ENCODE measurements at regions not wholly inside any gene's neighbourhood (a gene's known extent, or its start where the extent isn't known, plus 50 kb on each side); places are given as distances from the start of the nearest gene placed in this dataset.
"Not testable (repeated sequence)": the region's sequence is repeated elsewhere in the genome, so short reads cannot be mapped to it uniquely, and the experiment has no call there.

DNA sequence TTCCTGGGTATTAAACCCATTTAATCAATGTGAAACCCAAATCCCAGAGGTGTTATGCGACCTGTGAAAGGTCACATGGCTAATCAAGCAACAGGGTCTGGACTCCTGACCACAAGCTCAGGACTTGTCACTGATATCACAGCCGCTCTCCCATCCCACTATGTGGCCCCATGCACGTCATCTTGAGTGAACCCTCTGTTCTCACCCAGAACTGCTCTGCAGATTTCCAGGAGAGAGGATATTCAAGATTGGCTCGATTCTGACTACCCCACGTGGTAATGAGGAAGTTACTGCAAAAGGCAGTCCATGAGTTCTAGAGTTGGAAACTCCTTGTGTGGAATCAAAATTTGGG is 173.5 kb upstream of the ETV3 start:
- TF ChIP-seq, protein P1, sequence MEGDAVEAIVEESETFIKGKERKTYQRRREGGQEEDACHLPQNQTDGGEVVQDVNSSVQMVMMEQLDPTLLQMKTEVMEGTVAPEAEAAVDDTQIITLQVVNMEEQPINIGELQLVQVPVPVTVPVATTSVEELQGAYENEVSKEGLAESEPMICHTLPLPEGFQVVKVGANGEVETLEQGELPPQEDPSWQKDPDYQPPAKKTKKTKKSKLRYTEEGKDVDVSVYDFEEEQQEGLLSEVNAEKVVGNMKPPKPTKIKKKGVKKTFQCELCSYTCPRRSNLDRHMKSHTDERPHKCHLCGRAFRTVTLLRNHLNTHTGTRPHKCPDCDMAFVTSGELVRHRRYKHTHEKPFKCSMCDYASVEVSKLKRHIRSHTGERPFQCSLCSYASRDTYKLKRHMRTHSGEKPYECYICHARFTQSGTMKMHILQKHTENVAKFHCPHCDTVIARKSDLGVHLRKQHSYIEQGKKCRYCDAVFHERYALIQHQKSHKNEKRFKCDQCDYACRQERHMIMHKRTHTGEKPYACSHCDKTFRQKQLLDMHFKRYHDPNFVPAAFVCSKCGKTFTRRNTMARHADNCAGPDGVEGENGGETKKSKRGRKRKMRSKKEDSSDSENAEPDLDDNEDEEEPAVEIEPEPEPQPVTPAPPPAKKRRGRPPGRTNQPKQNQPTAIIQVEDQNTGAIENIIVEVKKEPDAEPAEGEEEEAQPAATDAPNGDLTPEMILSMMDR (IDR thresholded peaks at IDR 0.05): no peak
- no peak for TF ChIP-seq POLR2A (IDR thresholded peaks at IDR 0.05)
- 63 to 70% methylated on average over 5 of the region's 5 CpGs for WGBS, 2 donors
- intact Hi-C loops (cut with DNase I; ENCODE audit: low total_unique reads): no loop called here
- Histone ChIP-seq H3K36me3 (ENCODE audit: low read depth, missing control alignments) (no peaks in the 10 kb centered on the region), H3K4me1 (no peaks in the 10 kb centered on the region), H3K4me3 (no peak overlapping the region), H3K27ac (no peak overlapping the region), H3K9me3 (no peaks in the 10 kb centered on the region), H3K27me3 (no peaks in the 10 kb centered on the region)
- no peak for DNase-seq

DNA sequence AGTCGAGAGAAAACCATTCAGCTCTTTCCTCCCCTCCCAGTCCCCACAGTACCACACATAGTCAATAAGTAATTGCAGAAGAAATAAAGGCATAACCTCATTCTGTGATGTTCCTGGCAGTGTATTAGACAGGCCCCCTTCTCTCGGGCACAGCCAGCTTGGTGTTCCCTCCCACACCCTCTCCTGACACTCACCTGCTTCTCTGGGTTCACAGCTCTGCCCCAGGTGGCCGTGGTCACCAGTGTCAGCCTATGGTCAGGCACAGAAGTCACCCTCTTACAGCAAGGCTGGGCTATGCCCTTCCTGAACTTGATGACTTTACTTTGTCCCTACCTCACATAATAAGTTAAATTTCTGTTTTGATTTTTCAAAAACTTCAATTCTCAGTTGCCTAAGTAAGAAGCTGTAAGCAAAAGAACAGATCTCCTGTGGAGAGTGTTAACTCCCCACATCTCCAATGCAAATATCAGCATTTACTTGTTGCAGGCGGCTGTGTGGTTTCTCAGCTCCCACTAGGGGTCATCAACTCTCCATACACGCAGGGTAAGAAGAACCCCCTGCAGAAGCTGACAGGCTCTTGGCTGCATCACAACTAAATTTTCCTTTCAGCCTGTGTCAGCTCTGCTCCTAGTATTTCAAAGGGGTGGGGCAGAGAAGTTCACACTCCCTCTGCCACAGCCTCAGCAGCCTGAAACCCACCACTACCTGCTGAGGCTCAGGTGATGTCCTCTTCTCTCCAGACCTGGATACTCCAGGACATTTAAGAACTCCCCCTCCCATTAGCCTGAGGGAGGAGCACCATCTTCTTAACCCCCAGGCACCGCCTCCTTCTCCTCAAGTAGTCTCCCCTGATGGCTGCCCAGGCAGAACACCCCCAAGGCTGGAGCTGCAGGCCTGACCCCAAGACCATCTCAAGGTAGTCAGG is 172.9 kb upstream of the ETV3 start:
- TF ChIP-seq, protein P1 (IDR thresholded peaks at IDR 0.05): peak in 1 of 3 experiments; percentile 17
- 47 to 62% methylated on average over 6 of the region's 6 CpGs for WGBS, 2 donors
- H3K27me3 ChIP-seq; H3K4me1 ChIP-seq; H3K4me3 ChIP-seq; intact Hi-C loops (cut with DNase I; ENCODE audit: low total_unique reads); H3K27ac ChIP-seq; H3K36me3 ChIP-seq (ENCODE audit: low read depth, missing control alignments); H3K9me3 ChIP-seq: not testable (repeated sequence)
- peak; percentile 30 for DNase-seq

DNA sequence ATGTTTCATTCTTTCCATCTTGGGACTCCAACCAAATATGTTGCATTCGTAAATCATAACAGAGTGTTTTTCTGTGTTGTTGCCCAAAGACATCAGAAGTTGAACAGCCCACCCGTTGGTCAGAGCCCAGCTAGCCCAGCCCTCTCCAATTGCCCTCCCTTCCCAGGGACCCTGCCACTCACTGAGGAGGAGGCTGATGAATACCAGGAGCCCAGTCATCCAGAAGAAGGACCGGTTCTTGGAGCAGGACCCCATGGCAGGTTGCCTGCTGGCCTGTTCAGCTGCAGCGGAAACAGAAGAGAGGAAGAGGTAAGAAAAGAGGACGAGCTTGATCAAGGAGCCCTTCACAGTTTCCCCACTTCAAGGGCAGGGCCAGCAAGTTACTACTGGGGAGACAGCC is 172.2 kb upstream of the ETV3 start:
- Histone ChIP-seq H3K27ac (no peak overlapping the region), H3K4me3 (no peak overlapping the region), H3K4me1 (no peaks in the 10 kb centered on the region), H3K27me3 (no peaks in the 10 kb centered on the region), H3K9me3 (no peaks in the 10 kb centered on the region), H3K36me3 (ENCODE audit: low read depth, missing control alignments) (no peaks in the 10 kb centered on the region)
- WGBS, 2 donors: 67 to 81% methylated on average over 5 of the region's 5 CpGs
- TF ChIP-seq POLR2A (IDR thresholded peaks at IDR 0.05): no peak
- TF ChIP-seq, protein P1 (IDR thresholded peaks at IDR 0.05): no peak
- intact Hi-C loops (cut with DNase I; ENCODE audit: low total_unique reads): no loop called here
- DNase-seq: no peak

DNA sequence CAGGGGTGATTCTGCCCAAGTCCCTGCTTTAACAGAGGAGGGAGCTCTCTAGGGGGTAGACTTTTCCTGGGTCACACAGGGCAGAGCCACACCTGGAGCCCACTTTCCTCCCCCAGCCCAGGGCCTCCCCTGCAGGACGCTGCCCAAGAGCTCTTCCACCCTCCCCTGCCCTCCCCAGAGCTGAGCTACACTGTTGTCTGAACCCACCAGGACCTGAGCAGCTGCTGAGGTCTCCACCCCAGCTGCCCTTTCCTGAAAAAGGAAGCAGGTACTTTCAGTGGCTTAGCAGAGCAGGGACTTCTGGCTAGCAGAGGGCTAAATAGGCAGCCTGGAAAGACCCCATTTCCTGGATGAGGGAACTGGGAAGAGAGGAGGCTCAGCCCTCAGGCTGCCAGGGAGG is 169.3 kb upstream of the ETV3 start:
- no peaks in the 10 kb centered on the region for H3K36me3 ChIP-seq (ENCODE audit: low read depth, missing control alignments)
- no peak overlapping the region for H3K27ac ChIP-seq
- TF ChIP-seq POLR2A (IDR thresholded peaks at IDR 0.05): no peak
- TF ChIP-seq, protein P1 (IDR thresholded peaks at IDR 0.05): no peak
- no peaks in the 10 kb centered on the region for H3K9me3 ChIP-seq
- H3K4me1 ChIP-seq: no peaks in the 10 kb centered on the region
- H3K4me3 ChIP-seq: no peak overlapping the region
- intact Hi-C loops (cut with DNase I; ENCODE audit: low total_unique reads): no loop called here
- 17 to 50% methylated on average over 1 of the region's 1 CpG for WGBS, 2 donors
- H3K27me3 ChIP-seq: no peaks in the 10 kb centered on the region
- DNase-seq: no peak

DNA sequence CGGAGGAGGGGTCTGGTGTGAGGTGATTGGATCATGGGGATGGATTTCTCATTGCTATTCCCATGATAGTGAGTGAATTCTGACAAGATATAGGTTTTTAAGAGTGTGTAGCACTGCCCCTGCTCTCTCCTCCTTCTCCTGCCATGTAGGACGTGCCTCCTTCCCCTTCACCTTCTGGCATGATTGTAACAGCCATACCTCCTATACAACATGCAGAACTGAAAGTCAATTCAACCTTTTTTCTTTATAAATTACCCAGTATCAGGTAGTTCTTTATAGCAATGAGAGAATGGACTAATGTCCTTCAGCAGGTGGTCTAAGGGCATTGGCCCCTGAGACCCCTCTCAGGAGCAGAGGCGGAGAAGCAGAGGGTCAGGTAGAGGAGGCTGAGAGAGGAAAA is 168.7 kb upstream of the ETV3 start:
- Histone ChIP-seq H3K4me3 (no peak overlapping the region), H3K9me3 (no peaks in the 10 kb centered on the region), H3K27ac (no peak overlapping the region), H3K36me3 (ENCODE audit: low read depth, missing control alignments) (no peaks in the 10 kb centered on the region), H3K4me1 (no peaks in the 10 kb centered on the region), H3K27me3 (no peaks in the 10 kb centered on the region)
- TF ChIP-seq, protein P1 (IDR thresholded peaks at IDR 0.05): no peak
- TF ChIP-seq POLR2A (IDR thresholded peaks at IDR 0.05): no peak
- WGBS, 2 donors: 64 to 82% methylated on average over 3 of the region's 3 CpGs
- intact Hi-C loops (cut with DNase I; ENCODE audit: low total_unique reads): no loop called here
- DNase-seq: no peak

Measured in testis (tissue), 2 donors.